H9 (cell line): ENCODE measurements at regions not wholly inside any gene's neighbourhood (a gene's known extent, or its start where the extent isn't known, plus 50 kb on each side); places are given as distances from the start of the nearest gene placed in this dataset.

Experiments
- DNase-seq: peaks from one replicate; pipeline ENCODE4 v3.0.0-alpha.2; 2017
- H2AFZ ChIP-seq: one replicate; pipeline ENCODE4 v1.6.1; 2013; ENCODE audit warnings: mild to moderate bottlenecking, low read length, control low read depth, moderate library complexity
- H2AK5ac ChIP-seq: 2 replicates; pipeline ENCODE4 v1.6.1; 2013; ENCODE audit warnings: low read length, control low read depth, mixed read lengths; ENCODE audit not compliant: insufficient read length
- H2BK120ac ChIP-seq: one replicate; pipeline ENCODE4 v1.6.1; 2013; ENCODE audit warnings: low read depth, mild to moderate bottlenecking, low read length, control low read depth, inconsistent platforms; ENCODE audit not compliant: poor library complexity, severe bottlenecking
- H2BK12ac ChIP-seq: 2 replicates; pipeline ENCODE4 v1.6.1; 2013; ENCODE audit warnings: low read length, control low read depth, mixed read lengths, low read depth; ENCODE audit not compliant: insufficient read length
- H2BK15ac ChIP-seq: 2 replicates; pipeline ENCODE4 v1.6.1; 2013; ENCODE audit warnings: low read depth, low read length, control low read depth
- H2BK20ac ChIP-seq: one replicate; pipeline ENCODE4 v1.6.1; 2013; ENCODE audit warnings: low read depth, mild to moderate bottlenecking, low read length, control low read depth, inconsistent platforms; ENCODE audit not compliant: poor library complexity, severe bottlenecking
- H2BK5ac ChIP-seq: 2 replicates; pipeline ENCODE4 v1.6.1; 2013; ENCODE audit warnings: low read length, control low read depth, mixed read lengths; ENCODE audit not compliant: insufficient read length
- H3K14ac ChIP-seq: 2 replicates; pipeline ENCODE4 v1.6.1; 2013; ENCODE audit warnings: low read length, control low read depth; ENCODE audit not compliant: insufficient read depth
- H3K18ac ChIP-seq: 2 replicates; pipeline ENCODE4 v1.6.1; 2013; ENCODE audit warnings: low read depth, mild to moderate bottlenecking, mixed read lengths, low read length, control low read depth; ENCODE audit not compliant: insufficient read length
- H3K23ac ChIP-seq: 2 replicates; pipeline ENCODE4 v1.6.1; 2013; ENCODE audit warnings: low read length, control low read depth, mixed read lengths, low read depth; ENCODE audit not compliant: insufficient read length
- H3K23me2 ChIP-seq: 2 replicates; pipeline ENCODE4 v1.6.1; 2013; ENCODE audit warnings: low read depth, mild to moderate bottlenecking, mixed read lengths, low read length, control low read depth; ENCODE audit not compliant: insufficient read length, poor library complexity, severe bottlenecking
- H3K27ac ChIP-seq: 2 replicates; pipeline ENCODE4 v1.5.1; 2013; ENCODE audit warnings: low read length, control low read depth, mixed read lengths, low read depth; ENCODE audit not compliant: insufficient read length
- H3K27me3 ChIP-seq: 2 replicates; pipeline ENCODE4 v1.6.1; 2013; ENCODE audit warnings: low read length, control low read depth, inconsistent platforms; ENCODE audit not compliant: insufficient read depth
- H3K4ac ChIP-seq: 2 replicates; pipeline ENCODE4 v1.6.1; 2013; ENCODE audit warnings: low read depth, mild to moderate bottlenecking, control low read depth, inconsistent platforms, low read length, moderate library complexity
- H3K4me1 ChIP-seq: 2 replicates; pipeline ENCODE4 v1.6.1; 2013; ENCODE audit warnings: low read length, control low read depth, inconsistent platforms; ENCODE audit not compliant: insufficient read depth
- H3K4me2 ChIP-seq: 2 replicates; pipeline ENCODE4 v1.6.1; 2013; ENCODE audit warnings: low read length, control low read depth, mixed read lengths; ENCODE audit not compliant: insufficient read length, insufficient read depth
- H3K56ac ChIP-seq: 2 replicates; pipeline ENCODE4 v1.6.1; 2013; ENCODE audit warnings: low read depth, mild to moderate bottlenecking, mixed read lengths, low read length, control low read depth; ENCODE audit not compliant: insufficient read length
- H3K79me1 ChIP-seq: 2 replicates; pipeline ENCODE4 v1.6.1; 2013; ENCODE audit warnings: low read depth, mild to moderate bottlenecking, moderate library complexity, low read length, control low read depth, inconsistent platforms; ENCODE audit not compliant: insufficient read depth, poor library complexity, severe bottlenecking
- H3K79me2 ChIP-seq: 2 replicates; pipeline ENCODE4 v1.6.1; 2013; ENCODE audit warnings: low read length, control low read depth, inconsistent platforms; ENCODE audit not compliant: insufficient read depth
- H3K9ac ChIP-seq: 2 replicates; pipeline ENCODE4 v1.6.1; 2013; ENCODE audit warnings: low read length, control low read depth, mixed read lengths; ENCODE audit not compliant: insufficient read length; ENCODE audit errors: extremely low read depth
- H3K9me3 ChIP-seq: one replicate; pipeline ENCODE4 v1.6.1; 2013; ENCODE audit warnings: low read depth, low read length, inconsistent platforms; ENCODE audit not compliant: control insufficient read depth
- H3T11ph ChIP-seq: one replicate; pipeline ENCODE4 v1.6.1; 2013; ENCODE audit warnings: mild to moderate bottlenecking, low read length, control low read depth, inconsistent platforms
- H4K20me1 ChIP-seq: one replicate; pipeline ENCODE4 v1.6.1; 2013; ENCODE audit not compliant: control insufficient read depth, insufficient read length, insufficient read depth
- H4K5ac ChIP-seq: 2 replicates; pipeline ENCODE4 v1.6.1; 2013; ENCODE audit warnings: low read depth, mild to moderate bottlenecking, mixed read lengths, low read length, control low read depth; ENCODE audit not compliant: insufficient read length
- H4K8ac ChIP-seq: replicated peaks from 2 replicates; pipeline ENCODE4 v1.6.1; 2013; ENCODE audit warnings: low read length, control low read depth, mixed read lengths, low read depth; ENCODE audit not compliant: insufficient read length
- H4K91ac ChIP-seq: 2 replicates; pipeline ENCODE4 v1.6.1; 2013; ENCODE audit warnings: low read depth, mild to moderate bottlenecking, moderate library complexity, mixed read lengths, low read length, control low read depth; ENCODE audit not compliant: insufficient read length
- H3K27ac Mint-ChIP-seq, 3 experiments: 2 replicates in 2 of 3; 3 replicates in 1 of 3; pipeline ENCODE4 v1.8.0; 2020 to 2021; ENCODE audit warnings: mixed read lengths in 3 of 3, mild to moderate bottlenecking in 1 of 3, moderate library complexity in 1 of 3
- H3K27me3 Mint-ChIP-seq: 2 replicates; pipeline ENCODE4 v1.8.0; 2021; ENCODE audit warnings: low read depth, mild to moderate bottlenecking, moderate library complexity, mixed read lengths
- H3K36me3 Mint-ChIP-seq, 3 experiments: 2 replicates in 2 of 3; 3 replicates in 1 of 3; pipeline ENCODE4 v1.8.0; 2020 to 2021; ENCODE audit warnings: low read depth in 3 of 3, mixed read lengths in 3 of 3; ENCODE audit not compliant: insufficient read depth in 1 of 3
- H3K4me1 Mint-ChIP-seq, 2 experiments: 2 replicates each; pipeline ENCODE4 v1.8.0; 2020; ENCODE audit warnings: mixed read lengths in 2 of 2
- H3K4me3 Mint-ChIP-seq, 2 experiments: 2 replicates in 1 of 2; 3 replicates in 1 of 2; pipeline ENCODE4 v1.8.0; 2020 to 2021; ENCODE audit warnings: mild to moderate bottlenecking in 2 of 2, mixed read lengths in 2 of 2, moderate library complexity in 1 of 2
- H3K9me3 Mint-ChIP-seq, 2 experiments: 2 replicates in 1 of 2; 3 replicates in 1 of 2; pipeline ENCODE4 v1.8.0; 2020; ENCODE audit warnings: mild to moderate bottlenecking in 2 of 2, mixed read lengths in 2 of 2, moderate library complexity in 1 of 2
- CTCF ChIP-seq: fragments of 200-600 bp; sonication (generic); conservative IDR thresholded peaks from 3 replicates; pipeline ENCODE4 v1.8.0; 2021; ENCODE audit warnings: antibody characterized with exemption, mild to moderate bottlenecking
- WGBS: extraction: QIAGEN DNeasy Blood & Tissue Kit; methylation state at CpG from one replicate; pipeline ENCODE4 v1.1.7; 2013; ENCODE audit warnings: missing lambda C conversion rate, low lambda C conversion rate, mixed read lengths; ENCODE audit not compliant: insufficient read length; ENCODE audit errors: extremely low coverage; 5-methylcytosine and 5-hydroxymethylcytosine counted together

GRCh38 chr9:129509533-129509928, 111.4 kb downstream of the C9orf50 start:
- no peak for DNase-seq
- H3K9ac ChIP-seq = no peak overlapping the region
- WGBS = no CpG with 5 or more reads among the region's 4 CpGs
- Mint-ChIP-seq H3K9me3 (peaks cover 23 to 30% of the 10 kb centered on the region in 2 experiments), H3K36me3 (peaks cover 7 to 15% (median 9%) of the 10 kb centered on the region in 3 experiments), H3K4me1 (peaks cover 7 to 19% of the 10 kb centered on the region in 2 experiments), H3K27me3 (peaks cover 15% of the 10 kb centered on the region), H3K27ac (no peak overlapping the region), H3K4me3 (no peak overlapping the region)
- no peak overlapping the region for H2AK5ac ChIP-seq
- H4K5ac ChIP-seq = no peak overlapping the region
- no peaks in the 10 kb centered on the region for H3K23me2 ChIP-seq
- H3K27me3 ChIP-seq = no peaks in the 10 kb centered on the region
- H3K23ac ChIP-seq = no peak overlapping the region
- H4K91ac ChIP-seq = no peak overlapping the region
- no peaks in the 10 kb centered on the region for H3K79me2 ChIP-seq
- no peak overlapping the region for H2BK20ac ChIP-seq
- no peak overlapping the region for H2BK120ac ChIP-seq
- H3K4me2 ChIP-seq = no peak overlapping the region
- no peak overlapping the region for H2BK15ac ChIP-seq
- H3K79me1 ChIP-seq = no peaks in the 10 kb centered on the region
- H4K8ac ChIP-seq = no peak overlapping the region
- H3K9me3 ChIP-seq = peaks cover 11% of the 10 kb centered on the region
- no peak overlapping the region for H3K56ac ChIP-seq
- no peak overlapping the region for H2BK12ac ChIP-seq
- H3K14ac ChIP-seq = no peak overlapping the region
- H3K4ac ChIP-seq = no peak overlapping the region
- TF ChIP-seq CTCF = no peak
- no peak overlapping the region for H2AFZ ChIP-seq
- H3T11ph ChIP-seq = no peak overlapping the region
- no peaks in the 10 kb centered on the region; the same call in 1 of the 2 replicates for H3K4me1 ChIP-seq
- H3K27ac ChIP-seq = no peak overlapping the region
- no peaks in the 10 kb centered on the region for H4K20me1 ChIP-seq
- H2BK5ac ChIP-seq = no peak overlapping the region
- no peak overlapping the region for H3K18ac ChIP-seq
